Neural crest cell (in vitro differentiated cells): ENCODE measurements at regions not wholly inside any gene's neighbourhood (a gene's known extent, or its start where the extent isn't known, plus 50 kb on each side); places are given as distances from the start of the nearest gene placed in this dataset.

ENCODE experiments used
- DNase-seq: peaks from one replicate; pipeline ENCODE4 v3.0.0; 2021; ENCODE audit warnings: low read depth, mixed read lengths, low spot score
- H3K27ac Mint-ChIP-seq: one replicate; pipeline ENCODE4 v1.8.0; 2021; ENCODE audit warnings: mild to moderate bottlenecking, mixed read lengths; ENCODE audit not compliant: unreplicated experiment
- H3K27me3 Mint-ChIP-seq: 2 replicates; pipeline ENCODE4 v1.8.0; 2021; ENCODE audit warnings: low read depth, mild to moderate bottlenecking, mixed read lengths
- H3K36me3 Mint-ChIP-seq: 2 replicates; pipeline ENCODE4 v1.8.0; 2021; ENCODE audit warnings: low read depth, mild to moderate bottlenecking, mixed read lengths
- H3K4me1 Mint-ChIP-seq: 2 replicates; pipeline ENCODE4 v1.8.0; 2021; ENCODE audit warnings: mixed read lengths
- H3K4me3 Mint-ChIP-seq: one replicate; pipeline ENCODE4 v1.8.0; 2021; ENCODE audit warnings: mild to moderate bottlenecking, mixed read lengths
- H3K9me3 Mint-ChIP-seq: 2 replicates; pipeline ENCODE4 v1.8.0; 2021; ENCODE audit warnings: mixed read lengths
- CTCF ChIP-seq: fragments of 200-600 bp; sonication (generic); conservative IDR thresholded peaks from 2 replicates; pipeline ENCODE4 v1.5.0; 2021; ENCODE audit warnings: antibody characterized with exemption, mild to moderate bottlenecking

DNA sequence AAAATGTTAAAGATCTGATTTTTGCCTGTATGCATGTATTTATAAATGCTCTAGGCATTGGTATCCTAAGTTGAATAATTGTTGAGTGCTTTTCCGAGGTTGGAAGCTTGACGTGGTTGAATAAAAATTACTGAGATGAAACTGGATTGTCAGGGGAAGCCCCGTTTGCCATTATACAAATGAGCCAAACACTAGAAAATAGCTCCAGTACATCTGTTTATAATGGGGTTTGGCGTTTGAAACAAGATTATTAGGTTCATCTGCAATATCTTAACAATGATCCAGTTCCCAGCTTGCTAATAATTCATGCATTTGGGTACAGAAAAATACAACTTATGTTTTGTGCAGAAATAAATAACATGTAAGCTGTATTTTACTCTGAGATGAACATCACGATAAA, 789.6 kb downstream of the GALC start:
- H3K4me3 Mint-ChIP-seq: no peak overlapping the region
- H3K4me1 Mint-ChIP-seq: no peaks in the 10 kb centered on the region
- H3K9me3 Mint-ChIP-seq: peaks cover 2% of the 10 kb centered on the region
- DNase-seq: no peak
- H3K27me3 Mint-ChIP-seq: no peaks in the 10 kb centered on the region
- H3K36me3 Mint-ChIP-seq: no peaks in the 10 kb centered on the region
- H3K27ac Mint-ChIP-seq: no peak overlapping the region
- no peak for TF ChIP-seq CTCF

GRCh38 chr14:87199381-87199780, 793.6 kb downstream of the GALC start:
- no peak for DNase-seq
- H3K27ac Mint-ChIP-seq: no peak overlapping the region
- no peak for TF ChIP-seq CTCF
- H3K27me3 Mint-ChIP-seq: no peaks in the 10 kb centered on the region
- H3K36me3 Mint-ChIP-seq: no peaks in the 10 kb centered on the region
- H3K9me3 Mint-ChIP-seq: peaks cover 2% of the 10 kb centered on the region
- no peaks in the 10 kb centered on the region for H3K4me1 Mint-ChIP-seq
- H3K4me3 Mint-ChIP-seq: no peak overlapping the region

GRCh38 chr14:87196436-87196835, 796.5 kb downstream of the GALC start:
- H3K27ac Mint-ChIP-seq: no peak overlapping the region
- no peaks in the 10 kb centered on the region for H3K36me3 Mint-ChIP-seq
- H3K9me3 Mint-ChIP-seq: no peaks in the 10 kb centered on the region
- no peak for TF ChIP-seq CTCF
- no peaks in the 10 kb centered on the region for H3K27me3 Mint-ChIP-seq
- DNase-seq: no peak
- no peak overlapping the region for H3K4me3 Mint-ChIP-seq
- H3K4me1 Mint-ChIP-seq: no peaks in the 10 kb centered on the region

DNA sequence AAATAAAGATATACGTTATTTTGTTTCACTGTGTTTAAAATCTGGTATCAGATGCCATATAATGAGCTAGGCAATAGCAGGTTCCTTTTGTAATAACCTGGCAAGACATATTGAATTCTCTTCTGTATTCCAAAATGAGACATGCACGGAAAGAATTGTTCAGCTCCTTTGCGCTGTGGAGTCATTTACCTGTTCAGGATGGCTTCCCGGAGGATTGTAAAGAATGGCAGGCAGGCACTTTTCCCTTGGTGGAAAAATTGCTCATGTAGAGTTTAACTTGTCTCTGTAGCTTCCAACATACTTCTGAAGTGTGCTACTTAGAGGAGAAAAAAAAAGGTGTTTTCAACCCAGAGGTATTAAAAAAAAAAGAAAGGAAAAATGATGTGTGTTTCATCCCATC, 805.2 kb downstream of the GALC start:
- H3K9me3 Mint-ChIP-seq: no peaks in the 10 kb centered on the region
- no peaks in the 10 kb centered on the region for H3K27me3 Mint-ChIP-seq
- peaks cover 9% of the 10 kb centered on the region for H3K4me1 Mint-ChIP-seq
- no peak for TF ChIP-seq CTCF
- H3K27ac Mint-ChIP-seq: no peak overlapping the region
- DNase-seq: no peak
- no peak overlapping the region for H3K4me3 Mint-ChIP-seq
- H3K36me3 Mint-ChIP-seq: no peaks in the 10 kb centered on the region

- H3K4me3 Mint-ChIP-seq: no peak overlapping the region
- no peak overlapping the region for H3K27ac Mint-ChIP-seq
- no peak for DNase-seq
- no peak for TF ChIP-seq CTCF
- no peaks in the 10 kb centered on the region for H3K27me3 Mint-ChIP-seq
- H3K36me3 Mint-ChIP-seq: no peaks in the 10 kb centered on the region
- H3K4me1 Mint-ChIP-seq: peaks cover 9% of the 10 kb centered on the region
- H3K9me3 Mint-ChIP-seq: no peaks in the 10 kb centered on the region
Observed at GRCh38 chr14:87186737-87187136, 806.2 kb downstream of the GALC start.
